Esophagus squamous epithelium (tissue), 4 donors: ENCODE measurements at regions not wholly inside any gene's neighbourhood (a gene's known extent, or its start where the extent isn't known, plus 50 kb on each side); places are given as distances from the start of the nearest gene placed in this dataset.

Experiments
- CTCF ChIP-seq, 6 experiments: fragments of 450-650 bp in 4 of 6; fragments of 200-600 bp in 2 of 6; sonication (generic) in 2 of 6; IDR thresholded peaks; one replicate each; pipeline ENCODE4 v1.5.1; 2016 to 2019; ENCODE audit warnings: antibody characterized with exemption in 6 of 6, mild to moderate bottlenecking in 4 of 6, moderate library complexity in 4 of 6
- POLR2A ChIP-seq, 4 donors: fragments of 450-650 bp; IDR thresholded peaks; one replicate each; pipeline ENCODE4 v1.6.1; 2017; ENCODE audit warnings: antibody characterized with exemption in 4 of 4, mild to moderate bottlenecking in 4 of 4, moderate library complexity in 3 of 4

- TF ChIP-seq CTCF (IDR thresholded peaks at IDR 0.05) (no peak), POLR2A (IDR thresholded peaks at IDR 0.05) (no peak)
Measured at GRCh38 chr2:139737659-139738058, 957.5 kb upstream of the NXPH2 start.
